CD4-positive, alpha-beta T cell treated with Interleukin-10 for 1 hour (primary cell): ENCODE measurements at regions not wholly inside any gene's neighbourhood (a gene's known extent, or its start where the extent isn't known, plus 50 kb on each side); places are given as distances from the start of the nearest gene placed in this dataset.

Source experiments
- DNase-seq: peaks from one replicate; pipeline ENCODE4 v3.0.0-alpha.2; 2020

- DNase-seq = no peak
Observed at GRCh38 chr18:78906066-78906465, 73.6 kb upstream of the SALL3 start.

- no peak for DNase-seq
Observed at GRCh38 chr18:78908462-78909260, 71.0 kb upstream of the SALL3 start.

GRCh38 chr18:78911751-78912283 is 67.8 kb upstream of the SALL3 start:
- no peak for DNase-seq

GRCh38 chr18:78912336-78912735 is 67.3 kb upstream of the SALL3 start:
- DNase-seq = no peak

GRCh38 chr18:78912844-78913243 is 66.8 kb upstream of the SALL3 start:
- no peak for DNase-seq

GRCh38 chr18:78913395-78913794 is 66.2 kb upstream of the SALL3 start:
- no peak for DNase-seq

GRCh38 chr18:78913830-78914231 is 65.8 kb upstream of the SALL3 start:
- DNase-seq = no peak

GRCh38 chr18:78914249-78914935 is 65.2 kb upstream of the SALL3 start:
- DNase-seq = no peak

- no peak for DNase-seq
Observed at GRCh38 chr18:78915446-78916008, 64.1 kb upstream of the SALL3 start.

- no peak for DNase-seq
Observed at GRCh38 chr18:78918707-78919106, 60.9 kb upstream of the SALL3 start.

- no peak for DNase-seq
Observed at GRCh38 chr18:78919956-78920355, 59.7 kb upstream of the SALL3 start.

- no peak for DNase-seq
Observed at GRCh38 chr18:78920456-78921138, 59.0 kb upstream of the SALL3 start.

GRCh38 chr18:78922856-78923255 is 56.8 kb upstream of the SALL3 start:
- DNase-seq = no peak

- no peak for DNase-seq
Observed at GRCh38 chr18:78924301-78924700, 55.3 kb upstream of the SALL3 start.

- DNase-seq = no peak
Observed at GRCh38 chr18:78924786-78925540, 54.7 kb upstream of the SALL3 start.

- no peak for DNase-seq
Observed at GRCh38 chr18:78925557-78926242, 53.9 kb upstream of the SALL3 start.

- no peak for DNase-seq
Observed at GRCh38 chr18:78926243-78926615, 53.4 kb upstream of the SALL3 start.

GRCh38 chr18:78927156-78927555 is 52.5 kb upstream of the SALL3 start:
- no peak for DNase-seq

GRCh38 chr18:78927616-78928015 is 52.0 kb upstream of the SALL3 start:
- no peak for DNase-seq

- no peak for DNase-seq
Observed at GRCh38 chr18:78928076-78928475, 51.5 kb upstream of the SALL3 start.

GRCh38 chr18:78929516-78929915 is 50.1 kb upstream of the SALL3 start:
- no peak for DNase-seq
